ENCODE measurements at regions not wholly inside any gene's neighbourhood (a gene's known extent, or its start where the extent isn't known, plus 50 kb on each side); places are given as distances from the start of the nearest gene placed in this dataset.

GRCh38 chr6:110033101-110033500 is 55.0 kb downstream of the GPR6 start:
- DNase-seq (ENCODE audit: low read depth, low spot score) = no peak

GRCh38 chr6:110033749-110034666 is 55.9 kb downstream of the GPR6 start:
- no peak for DNase-seq (ENCODE audit: low read depth, low spot score)

GRCh38 chr6:110034667-110035036 is 56.5 kb downstream of the GPR6 start:
- DNase-seq (ENCODE audit: low read depth, low spot score) = no peak

- no peak for DNase-seq (ENCODE audit: low read depth, low spot score)
Measured at GRCh38 chr6:110035321-110035720, 57.2 kb downstream of the GPR6 start.

- DNase-seq (ENCODE audit: low read depth, low spot score) = no peak
Measured at GRCh38 chr6:110036408-110037302, 58.5 kb downstream of the GPR6 start.

GRCh38 chr6:110037726-110038295 is 59.7 kb downstream of the GPR6 start:
- no peak for DNase-seq (ENCODE audit: low read depth, low spot score)

- DNase-seq (ENCODE audit: low read depth, low spot score) = peak; percentile 57
Measured at GRCh38 chr6:110039364-110039980, 61.4 kb downstream of the GPR6 start.

- no peak for DNase-seq (ENCODE audit: low read depth, low spot score)
Measured at GRCh38 chr6:110039981-110040383, 61.9 kb downstream of the GPR6 start.

- no peak for DNase-seq (ENCODE audit: low read depth, low spot score)
Measured at GRCh38 chr6:110040716-110041115, 62.6 kb downstream of the GPR6 start.

- no peak for DNase-seq (ENCODE audit: low read depth, low spot score)
Measured at GRCh38 chr6:110041126-110041525, 63.0 kb downstream of the GPR6 start.

GRCh38 chr6:110041830-110042229 is 63.7 kb downstream of the GPR6 start:
- DNase-seq (ENCODE audit: low read depth, low spot score) = no peak

GRCh38 chr6:110042670-110043296 is 64.7 kb downstream of the GPR6 start:
- DNase-seq (ENCODE audit: low read depth, low spot score) = no peak

- no peak for DNase-seq (ENCODE audit: low read depth, low spot score)
Measured at GRCh38 chr6:110043366-110043994, 65.4 kb downstream of the GPR6 start.

- no peak for DNase-seq (ENCODE audit: low read depth, low spot score)
Measured at GRCh38 chr6:110044096-110044495, 66.0 kb downstream of the GPR6 start.

GRCh38 chr6:110044622-110045021 is 66.5 kb downstream of the GPR6 start:
- DNase-seq (ENCODE audit: low read depth, low spot score) = no peak

GRCh38 chr6:110048221-110048875 is 70.2 kb downstream of the GPR6 start:
- no peak for DNase-seq (ENCODE audit: low read depth, low spot score)

GRCh38 chr6:110049696-110050439 is 71.8 kb downstream of the GPR6 start:
- no peak for DNase-seq (ENCODE audit: low read depth, low spot score)
